ENCODE measurements at regions not wholly inside any gene's neighbourhood (a gene's known extent, or its start where the extent isn't known, plus 50 kb on each side); places are given as distances from the start of the nearest gene placed in this dataset.

- DNase-seq (ENCODE audit: low read depth) = no peak
- in situ Hi-C loops (cut with HindIII; ENCODE audit: low pct_unique_long_range_greater_than_20kb, low sequenced_read_pairs) = no loop called here
These were observed 52.5 kb upstream of the C9orf72 start for GRCh38 chr9:27625751-27626150.

- peak; percentile 1 for DNase-seq (ENCODE audit: low read depth)
- in situ Hi-C loops (cut with HindIII; ENCODE audit: low pct_unique_long_range_greater_than_20kb, low sequenced_read_pairs) = no loop called here
These were observed 53.2 kb upstream of the C9orf72 start for GRCh38 chr9:27626244-27627187.

GRCh38 chr9:27627188-27627564 lies 53.9 kb upstream of the C9orf72 start:
- DNase-seq (ENCODE audit: low read depth) = no peak
- in situ Hi-C loops (cut with HindIII; ENCODE audit: low pct_unique_long_range_greater_than_20kb, low sequenced_read_pairs) = no loop called here

GRCh38 chr9:27628311-27628710 lies 55.0 kb upstream of the C9orf72 start:
- DNase-seq (ENCODE audit: low read depth) = no peak
- in situ Hi-C loops (cut with HindIII; ENCODE audit: low pct_unique_long_range_greater_than_20kb, low sequenced_read_pairs) = no loop called here

- DNase-seq (ENCODE audit: low read depth) = no peak
- in situ Hi-C loops (cut with HindIII; ENCODE audit: low pct_unique_long_range_greater_than_20kb, low sequenced_read_pairs) = no loop called here
These were observed 56.1 kb upstream of the C9orf72 start for GRCh38 chr9:27629425-27629824.

GRCh38 chr9:27632254-27632653 lies 59.0 kb upstream of the C9orf72 start:
- DNase-seq (ENCODE audit: low read depth) = no peak
- in situ Hi-C loops (cut with HindIII; ENCODE audit: low pct_unique_long_range_greater_than_20kb, low sequenced_read_pairs) = no loop called here

GRCh38 chr9:27633764-27634163 lies 60.5 kb upstream of the C9orf72 start:
- in situ Hi-C loops (cut with HindIII; ENCODE audit: low pct_unique_long_range_greater_than_20kb, low sequenced_read_pairs) = no loop called here

GRCh38 chr9:27634879-27635278 lies 61.6 kb upstream of the C9orf72 start:
- DNase-seq (ENCODE audit: low read depth) = no peak
- in situ Hi-C loops (cut with HindIII; ENCODE audit: low pct_unique_long_range_greater_than_20kb, low sequenced_read_pairs) = no loop called here

More at GRCh38 chr9:27633764-27634163, 60.5 kb upstream of the C9orf72 start:
- no peak for DNase-seq (ENCODE audit: low read depth)

- in situ Hi-C loops (cut with HindIII; ENCODE audit: low pct_unique_long_range_greater_than_20kb, low sequenced_read_pairs) = no loop called here
- no peak for DNase-seq (ENCODE audit: low read depth)
These were observed 65.4 kb upstream of the C9orf72 start for GRCh38 chr9:27638716-27639115.

GRCh38 chr9:27645161-27645840 lies 72.0 kb upstream of the C9orf72 start:
- no peak for DNase-seq (ENCODE audit: low read depth)
- in situ Hi-C loops (cut with HindIII; ENCODE audit: low pct_unique_long_range_greater_than_20kb, low sequenced_read_pairs) = no loop called here

GRCh38 chr9:27653246-27653645 lies 80.0 kb upstream of the C9orf72 start:
- DNase-seq (ENCODE audit: low read depth) = no peak
- in situ Hi-C loops (cut with HindIII; ENCODE audit: low pct_unique_long_range_greater_than_20kb, low sequenced_read_pairs) = no loop called here

GRCh38 chr9:27653957-27654356 lies 80.7 kb upstream of the C9orf72 start:
- in situ Hi-C loops (cut with HindIII; ENCODE audit: low pct_unique_long_range_greater_than_20kb, low sequenced_read_pairs) = no loop called here
- no peak for DNase-seq (ENCODE audit: low read depth)

- no peak for DNase-seq (ENCODE audit: low read depth)
- in situ Hi-C loops (cut with HindIII; ENCODE audit: low pct_unique_long_range_greater_than_20kb, low sequenced_read_pairs) = no loop called here
These were observed 81.5 kb upstream of the C9orf72 start for GRCh38 chr9:27654629-27655285.

GRCh38 chr9:27655441-27655840 lies 82.2 kb upstream of the C9orf72 start:
- in situ Hi-C loops (cut with HindIII; ENCODE audit: low pct_unique_long_range_greater_than_20kb, low sequenced_read_pairs) = no loop called here
- no peak for DNase-seq (ENCODE audit: low read depth)

- DNase-seq (ENCODE audit: low read depth) = no peak
- in situ Hi-C loops (cut with HindIII; ENCODE audit: low pct_unique_long_range_greater_than_20kb, low sequenced_read_pairs) = no loop called here
These were observed 85.7 kb upstream of the C9orf72 start for GRCh38 chr9:27659001-27659400.

GRCh38 chr9:27659571-27659970 lies 86.3 kb upstream of the C9orf72 start:
- in situ Hi-C loops (cut with HindIII; ENCODE audit: low pct_unique_long_range_greater_than_20kb, low sequenced_read_pairs) = no loop called here
- DNase-seq (ENCODE audit: low read depth) = no peak

- in situ Hi-C loops (cut with HindIII; ENCODE audit: low pct_unique_long_range_greater_than_20kb, low sequenced_read_pairs) = no loop called here
- no peak for DNase-seq (ENCODE audit: low read depth)
These were observed 86.9 kb upstream of the C9orf72 start for GRCh38 chr9:27660148-27660547.

GRCh38 chr9:27663526-27663925 lies 90.2 kb upstream of the C9orf72 start:
- in situ Hi-C loops (cut with HindIII; ENCODE audit: low pct_unique_long_range_greater_than_20kb, low sequenced_read_pairs) = no loop called here
- no peak for DNase-seq (ENCODE audit: low read depth)

- in situ Hi-C loops (cut with HindIII; ENCODE audit: low pct_unique_long_range_greater_than_20kb, low sequenced_read_pairs) = no loop called here
- DNase-seq (ENCODE audit: low read depth) = no peak
These were observed 91.0 kb upstream of the C9orf72 start for GRCh38 chr9:27664121-27664779.

Data from Caki2 (cell line).